KBM-7 (cell line): ENCODE measurements at regions not wholly inside any gene's neighbourhood (a gene's known extent, or its start where the extent isn't known, plus 50 kb on each side); places are given as distances from the start of the nearest gene placed in this dataset.
"Not testable (repeated sequence)": the region's sequence is repeated elsewhere in the genome, so short reads cannot be mapped to it uniquely, and the experiment has no call there.

Experiments used
- DNase-seq: peaks from one replicate; pipeline ENCODE4 v3.0.0-alpha.2; 2015
- in situ Hi-C: fragments of 300-500 bp; cut with MboI; formaldehyde crosslinking; loops from 2 replicates; pipeline ENCODE4 v1.14.3; 2020; ENCODE audit warnings: low sequenced_read_pairs, low pct_unique_long_range_greater_than_20kb, mixed read lengths

DNA sequence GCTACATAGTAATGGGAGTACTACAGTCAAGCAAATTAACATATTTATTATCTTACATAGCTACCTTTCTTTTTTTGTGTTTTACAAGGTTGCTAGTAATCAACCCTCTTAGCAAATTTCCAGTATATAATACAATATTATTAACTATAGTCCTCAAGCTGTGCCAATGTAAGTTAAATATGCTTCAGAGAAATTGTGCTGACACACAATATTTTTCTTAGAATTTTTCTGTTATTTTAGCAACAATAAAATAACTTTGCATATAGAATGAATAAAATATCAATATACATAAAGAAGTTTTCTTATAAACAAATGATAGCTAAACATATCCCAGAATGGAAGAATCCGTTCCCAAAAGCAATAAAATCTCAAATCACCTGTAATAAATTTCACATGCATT lies 1605.1 kb downstream of the REEP3 start:
- in situ Hi-C loops = no loop called here
- DNase-seq = no peak

- in situ Hi-C loops = no loop called here
- DNase-seq = no peak
Measured at GRCh38 chr10:65128277-65128676, 1607.1 kb downstream of the REEP3 start.

- DNase-seq = no peak
- in situ Hi-C loops = no loop called here
Measured at GRCh38 chr10:65130162-65130758, 1609.1 kb downstream of the REEP3 start.

DNA sequence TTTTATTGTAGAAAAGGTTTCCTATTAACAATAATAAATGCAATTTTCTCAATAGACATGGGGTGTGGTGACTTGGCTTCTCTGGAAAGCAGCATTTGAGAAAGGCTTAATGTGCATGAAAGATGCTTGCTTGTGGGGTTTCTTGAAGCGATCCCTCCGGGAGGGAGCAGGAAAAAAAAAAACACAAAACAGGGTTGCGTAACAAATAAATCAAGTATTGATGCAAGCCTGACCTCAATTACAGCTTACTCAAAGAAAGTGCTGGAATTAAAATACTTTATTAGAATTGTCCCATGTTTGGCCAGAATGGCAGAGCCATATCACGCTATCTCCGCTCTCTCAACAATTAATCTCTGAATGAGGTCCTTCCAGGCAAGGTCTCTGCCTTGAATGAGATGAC lies 1612.5 kb downstream of the REEP3 start:
- no peak for DNase-seq
- in situ Hi-C loops = no loop called here

- in situ Hi-C loops = no loop called here
- no peak for DNase-seq
Measured at GRCh38 chr10:65135508-65135907, 1614.3 kb downstream of the REEP3 start.

GRCh38 chr10:65142641-65143435 lies 1621.6 kb downstream of the REEP3 start:
- DNase-seq = no peak
- in situ Hi-C loops = no loop called here

DNA sequence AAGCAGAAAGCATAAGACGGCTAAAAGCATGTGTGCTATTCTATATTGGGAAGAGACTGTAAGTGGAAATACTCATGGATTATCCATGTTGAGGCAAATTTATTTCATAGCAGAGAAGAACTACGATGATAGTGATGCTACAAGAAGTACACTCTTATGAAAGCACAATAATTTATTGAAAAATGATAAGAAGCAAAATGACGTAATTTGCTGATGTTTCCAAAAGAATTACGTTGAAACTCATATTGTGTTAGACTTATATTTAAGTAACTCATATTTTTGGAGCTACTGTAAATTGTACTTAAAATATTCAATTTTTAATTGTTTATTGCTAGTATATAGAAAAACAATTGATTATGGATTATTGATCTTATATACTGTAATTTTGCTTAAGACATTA lies 1622.5 kb downstream of the REEP3 start:
- no peak for DNase-seq
- in situ Hi-C loops = no loop called here

DNA sequence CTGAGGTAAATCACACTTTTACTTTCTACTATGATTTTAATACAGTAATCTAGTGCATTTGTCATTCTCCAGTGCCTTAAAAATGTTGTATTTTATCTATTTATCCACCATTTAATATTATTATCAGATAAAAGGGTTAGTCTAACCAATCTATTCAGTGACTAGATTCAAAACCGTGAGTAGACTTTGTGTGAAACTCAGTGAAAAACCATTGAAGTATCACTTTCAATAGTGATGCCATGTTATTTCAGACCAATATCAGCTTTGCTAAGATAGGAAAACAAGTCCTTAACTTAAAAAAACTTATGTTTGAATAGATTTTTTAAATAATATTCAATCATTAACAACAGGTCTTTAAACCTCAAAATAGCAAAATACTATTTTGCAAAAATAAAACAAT lies 1628.7 kb downstream of the REEP3 start:
- in situ Hi-C loops = no loop called here
- DNase-seq = no peak

GRCh38 chr10:65166272-65166671 lies 1645.1 kb downstream of the REEP3 start:
- DNase-seq = no peak
- in situ Hi-C loops = no loop called here

DNA sequence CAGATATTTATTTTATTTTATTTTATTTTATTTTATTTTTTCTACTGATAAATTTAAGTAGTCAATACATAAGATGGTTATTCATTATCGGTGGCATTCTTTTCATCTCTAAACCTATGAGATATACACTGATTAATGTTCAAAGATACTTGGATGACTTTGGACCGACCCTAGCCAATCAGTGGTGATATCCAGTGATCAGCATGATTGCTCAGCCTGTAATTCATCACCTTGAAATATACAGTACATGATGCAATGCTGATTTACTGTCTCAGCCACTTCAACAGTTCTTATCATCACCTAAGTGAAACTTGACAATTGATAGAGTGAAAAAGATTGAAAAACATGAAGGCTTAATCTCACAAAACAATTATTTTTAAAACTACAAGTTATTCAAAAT lies 1651.0 kb downstream of the REEP3 start:
- in situ Hi-C loops = no loop called here
- DNase-seq = no peak

GRCh38 chr10:65176994-65177393 lies 1655.8 kb downstream of the REEP3 start:
- in situ Hi-C loops = no loop called here
- DNase-seq = no peak

DNA sequence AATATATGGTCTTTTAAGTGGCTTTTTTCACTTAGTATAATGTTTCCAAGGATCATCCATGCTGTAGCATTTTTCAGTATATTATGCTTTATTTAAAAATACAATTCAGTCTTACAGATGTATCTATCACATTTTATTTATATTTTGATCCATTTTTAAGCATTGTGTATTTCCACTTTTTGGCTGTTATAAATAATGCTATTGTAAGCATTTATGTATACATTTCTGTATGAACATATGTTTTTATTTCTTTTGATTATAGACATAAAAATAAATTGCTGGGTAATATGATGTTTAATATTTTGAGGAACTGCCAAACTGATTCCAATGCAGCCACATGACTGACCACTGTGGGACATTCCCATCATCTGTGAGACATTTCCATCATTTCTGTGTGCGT lies 1662.0 kb downstream of the REEP3 start:
- DNase-seq = no peak
- in situ Hi-C loops = no loop called here

DNA sequence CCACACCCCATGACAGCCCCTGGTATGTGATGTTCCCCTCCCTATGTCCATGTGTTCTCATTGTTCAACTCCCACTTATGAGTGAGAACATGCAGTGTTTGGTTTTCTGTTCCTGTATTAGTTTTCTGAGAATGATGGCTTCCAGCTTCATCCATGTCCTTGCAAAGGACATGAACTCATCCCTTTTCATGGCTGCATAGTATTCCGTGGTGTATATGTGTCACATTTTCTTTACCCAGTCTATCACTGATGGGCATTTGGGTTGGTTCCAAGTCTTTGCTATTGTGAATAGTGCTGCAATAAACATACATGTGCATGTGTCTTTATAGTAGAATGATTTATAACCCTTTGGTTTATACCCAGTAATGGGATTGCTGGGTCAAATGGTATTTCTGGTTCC lies 1665.5 kb downstream of the REEP3 start:
- in situ Hi-C loops, DNase-seq: not testable (repeated sequence)

DNA sequence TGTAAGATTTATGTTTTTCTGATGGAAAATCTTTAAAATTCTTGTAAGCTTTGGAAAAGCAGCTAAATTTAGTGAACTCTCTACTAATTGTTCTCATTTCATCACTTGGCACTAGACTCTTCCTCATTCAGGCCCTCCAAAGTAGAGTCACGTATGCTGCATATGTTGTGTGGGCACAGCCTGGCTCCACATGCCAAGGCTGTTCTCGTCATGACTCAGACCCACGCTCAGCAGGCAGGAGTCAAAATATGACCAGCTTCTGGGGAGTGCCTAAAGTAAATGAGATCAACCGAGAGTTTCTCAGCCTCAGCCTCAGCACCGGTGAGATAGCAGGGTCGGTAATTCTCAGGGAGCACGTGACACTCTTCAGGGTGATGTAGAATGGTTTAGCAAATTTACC lies 1672.9 kb downstream of the REEP3 start:
- in situ Hi-C loops = no loop called here
- no peak for DNase-seq

DNA sequence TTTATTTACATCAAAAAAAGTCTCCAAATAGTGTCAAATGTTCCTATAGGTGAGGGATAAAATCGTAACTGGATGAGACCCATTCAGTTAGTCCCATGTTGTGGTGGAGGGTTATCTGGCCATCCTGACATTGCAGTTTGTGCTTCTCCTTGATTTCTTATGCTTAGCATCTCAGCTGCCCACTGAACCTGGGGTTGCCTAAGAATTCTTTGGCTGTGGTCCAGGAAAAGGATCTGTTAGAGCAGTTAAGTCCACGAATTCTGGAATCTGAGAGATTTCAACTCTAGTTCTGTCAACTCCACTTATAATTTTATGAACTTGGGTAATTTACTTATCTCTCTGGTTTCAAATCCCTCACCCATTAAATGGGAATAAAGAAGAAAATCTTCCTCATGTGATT lies 1673.4 kb downstream of the REEP3 start:
- DNase-seq = no peak
- in situ Hi-C loops = no loop called here

DNA sequence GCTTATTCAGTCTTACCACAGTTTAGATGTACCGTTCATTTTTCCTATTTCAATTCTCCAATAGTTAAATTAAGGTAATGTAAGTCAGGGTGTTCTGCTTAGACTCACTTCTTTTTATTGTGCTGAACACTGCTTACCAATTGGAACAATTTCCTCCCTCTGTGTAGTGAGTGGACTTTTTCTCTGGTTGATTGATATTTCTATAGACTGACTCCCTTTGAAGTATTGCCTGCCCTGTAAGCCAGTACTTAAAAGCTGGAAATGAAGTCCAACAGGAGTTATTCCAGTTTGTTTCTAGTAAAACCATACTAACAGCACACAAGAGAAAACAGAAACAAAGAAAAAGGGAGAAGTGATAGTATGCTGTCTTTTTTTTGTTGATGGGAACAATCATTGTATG lies 1674.9 kb downstream of the REEP3 start:
- in situ Hi-C loops = no loop called here
- no peak for DNase-seq

DNA sequence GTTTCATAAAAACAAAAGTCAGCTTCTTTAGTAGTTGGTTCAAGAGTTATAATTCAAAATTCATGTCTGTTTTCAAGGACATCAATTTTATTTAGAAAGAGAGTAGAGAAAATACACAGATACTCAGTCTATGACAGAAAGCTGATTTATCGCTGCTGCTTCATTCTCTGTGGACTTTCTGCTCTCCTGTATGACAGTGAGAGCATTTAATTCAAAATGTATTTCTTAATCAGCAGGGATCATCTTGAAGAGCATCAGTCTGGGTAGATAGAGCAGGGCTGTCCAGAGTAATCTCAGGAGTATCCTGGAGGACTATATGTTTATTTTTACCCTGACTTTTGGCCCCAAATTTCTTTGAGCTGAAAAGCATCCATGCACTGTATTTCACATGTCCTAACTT lies 1676.7 kb downstream of the REEP3 start:
- in situ Hi-C loops = no loop called here
- no peak for DNase-seq

GRCh38 chr10:65201491-65201890 lies 1680.3 kb downstream of the REEP3 start:
- DNase-seq = no peak
- in situ Hi-C loops = no loop called here

GRCh38 chr10:65204999-65205398 lies 1683.8 kb downstream of the REEP3 start:
- no peak for DNase-seq
- in situ Hi-C loops = no loop called here

- in situ Hi-C loops = no loop called here
Measured at GRCh38 chr10:65213170-65213569, 1692.0 kb downstream of the REEP3 start.

GRCh38 chr10:65219444-65219843 lies 1698.2 kb downstream of the REEP3 start:
- DNase-seq = no peak
- in situ Hi-C loops = no loop called here

More at GRCh38 chr10:65213170-65213569, 1692.0 kb downstream of the REEP3 start:
- no peak for DNase-seq
